ENCODE measurements at regions not wholly inside any gene's neighbourhood (a gene's known extent, or its start where the extent isn't known, plus 50 kb on each side); places are given as distances from the start of the nearest gene placed in this dataset.

DNA sequence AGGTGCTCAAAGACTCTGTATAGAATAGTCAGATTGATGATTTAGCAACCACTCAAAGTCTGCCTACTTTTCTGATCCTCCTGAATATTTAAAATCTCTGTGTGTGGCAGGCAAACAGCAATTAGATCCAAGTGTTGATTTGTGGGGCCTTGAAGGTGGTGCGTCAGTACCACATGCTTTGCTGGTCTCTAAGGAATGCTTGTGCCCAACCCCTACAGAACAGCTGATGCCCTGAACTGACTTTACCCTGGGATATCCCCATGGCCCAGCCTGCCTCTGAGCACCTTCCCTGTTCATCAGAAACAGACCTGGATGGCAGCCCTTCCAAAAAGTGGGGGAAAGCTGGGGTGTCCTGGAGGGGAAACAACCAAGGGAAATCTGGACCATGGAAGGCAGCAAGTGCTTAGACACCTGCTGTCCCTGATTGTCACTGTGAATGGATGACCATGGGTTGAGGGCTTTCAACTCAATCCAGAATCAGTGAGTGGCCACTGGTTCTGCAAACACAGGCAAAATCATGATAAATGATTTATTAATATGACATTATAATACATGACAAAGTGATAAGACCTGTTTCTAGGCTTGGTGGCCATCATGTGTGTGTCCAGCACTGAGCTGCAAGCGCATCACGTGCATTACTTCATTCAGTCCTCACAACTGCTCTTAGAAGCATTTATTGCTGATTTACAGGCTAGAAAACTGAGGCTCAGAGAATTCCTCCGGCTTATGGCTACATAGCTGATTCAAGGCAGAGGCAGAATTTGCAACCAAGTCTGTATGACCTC, 76.1 kb upstream of the TPM1 start:
- Mint-ChIP-seq H3K9me3 (ENCODE audit: unreplicated experiment) (no peaks in the 10 kb centered on the region), H3K27ac (ENCODE audit: unreplicated experiment) (no peak overlapping the region), H3K4me3 (ENCODE audit: unreplicated experiment) (no peak overlapping the region), H3K4me1 (ENCODE audit: low read depth, unreplicated experiment) (peaks cover 12% of the 10 kb centered on the region), H3K27me3 (ENCODE audit: low read depth, unreplicated experiment) (peaks cover 10% of the 10 kb centered on the region), H3K36me3 (ENCODE audit: low read depth, unreplicated experiment) (no peaks in the 10 kb centered on the region)
- Histone ChIP-seq H4K20me1 (ENCODE audit: insufficient read depth, low read length) (no peaks in the 10 kb centered on the region), H2AFZ (ENCODE audit: low read depth, low read length) (no peak overlapping the region), H3K4me1 (ENCODE audit: insufficient read depth, low read length) (no peaks in the 10 kb centered on the region), H3K9ac (ENCODE audit: low read length) (no peak overlapping the region), H3K4me2 (ENCODE audit: low read length) (no peak overlapping the region), H3K27me3 (ENCODE audit: insufficient read depth, low read length) (no peaks in the 10 kb centered on the region), H3K4me3 (ENCODE audit: insufficient read depth, low read depth, low read length) (no peak overlapping the region), H3K79me2 (ENCODE audit: insufficient read depth, low read length) (no peaks in the 10 kb centered on the region), H3K27ac (ENCODE audit: low read depth, low read length) (no peak overlapping the region), H3K9me3 (ENCODE audit: insufficient read depth, low read depth, low read length) (no peaks in the 10 kb centered on the region), H3K36me3 (ENCODE audit: insufficient read depth, low read length) (no peaks in the 10 kb centered on the region)
- TF ChIP-seq, protein P1, sequence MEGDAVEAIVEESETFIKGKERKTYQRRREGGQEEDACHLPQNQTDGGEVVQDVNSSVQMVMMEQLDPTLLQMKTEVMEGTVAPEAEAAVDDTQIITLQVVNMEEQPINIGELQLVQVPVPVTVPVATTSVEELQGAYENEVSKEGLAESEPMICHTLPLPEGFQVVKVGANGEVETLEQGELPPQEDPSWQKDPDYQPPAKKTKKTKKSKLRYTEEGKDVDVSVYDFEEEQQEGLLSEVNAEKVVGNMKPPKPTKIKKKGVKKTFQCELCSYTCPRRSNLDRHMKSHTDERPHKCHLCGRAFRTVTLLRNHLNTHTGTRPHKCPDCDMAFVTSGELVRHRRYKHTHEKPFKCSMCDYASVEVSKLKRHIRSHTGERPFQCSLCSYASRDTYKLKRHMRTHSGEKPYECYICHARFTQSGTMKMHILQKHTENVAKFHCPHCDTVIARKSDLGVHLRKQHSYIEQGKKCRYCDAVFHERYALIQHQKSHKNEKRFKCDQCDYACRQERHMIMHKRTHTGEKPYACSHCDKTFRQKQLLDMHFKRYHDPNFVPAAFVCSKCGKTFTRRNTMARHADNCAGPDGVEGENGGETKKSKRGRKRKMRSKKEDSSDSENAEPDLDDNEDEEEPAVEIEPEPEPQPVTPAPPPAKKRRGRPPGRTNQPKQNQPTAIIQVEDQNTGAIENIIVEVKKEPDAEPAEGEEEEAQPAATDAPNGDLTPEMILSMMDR (IDR thresholded peaks at IDR 0.05; ENCODE audit: insufficient read depth, low read depth, low read length), result no peak
- no peak for TF ChIP-seq EZH2 (IDR thresholded peaks at IDR 0.05; ENCODE audit: insufficient read depth, low read length)
- no peak for FAIRE-seq
- DNase-seq (ENCODE audit: low read depth), result no peak

DNA sequence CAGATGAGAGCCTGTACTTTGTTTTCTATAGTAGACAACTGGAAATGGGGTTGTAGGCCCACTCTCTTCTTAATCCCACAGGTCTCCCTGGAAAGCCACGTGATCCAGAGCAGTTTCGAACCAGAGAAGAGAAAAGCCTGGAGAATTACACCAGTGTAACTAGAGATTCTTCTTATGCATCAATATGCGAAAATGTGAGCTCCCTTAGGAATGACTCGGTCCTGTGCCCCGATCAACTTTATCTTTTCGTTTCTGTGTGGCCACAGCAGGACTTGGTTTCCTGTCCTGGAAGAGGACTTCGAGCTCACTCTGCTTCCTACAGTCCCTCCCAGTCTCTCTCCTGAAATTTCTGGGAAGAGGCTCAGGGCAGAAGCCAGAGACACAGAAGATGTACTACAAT, 73.8 kb upstream of the TPM1 start:
- FAIRE-seq (no peak), DNase-seq (ENCODE audit: low read depth) (no peak)
- Histone ChIP-seq H3K4me1 (ENCODE audit: insufficient read depth, low read length) (peaks cover 6% of the 10 kb centered on the region), H3K27ac (ENCODE audit: low read depth, low read length) (no peak overlapping the region), H2AFZ (ENCODE audit: low read depth, low read length) (no peak overlapping the region), H3K27me3 (ENCODE audit: insufficient read depth, low read length) (no peaks in the 10 kb centered on the region), H3K79me2 (ENCODE audit: insufficient read depth, low read length) (no peaks in the 10 kb centered on the region), H3K36me3 (ENCODE audit: insufficient read depth, low read length) (no peaks in the 10 kb centered on the region), H4K20me1 (ENCODE audit: insufficient read depth, low read length) (no peaks in the 10 kb centered on the region), H3K9me3 (ENCODE audit: insufficient read depth, low read depth, low read length) (no peaks in the 10 kb centered on the region), H3K9ac (ENCODE audit: low read length) (no peak overlapping the region), H3K4me3 (ENCODE audit: insufficient read depth, low read depth, low read length) (no peak overlapping the region), H3K4me2 (ENCODE audit: low read length) (no peak overlapping the region)
- no peaks in the 10 kb centered on the region for H3K9me3 Mint-ChIP-seq (ENCODE audit: unreplicated experiment)
- no peak overlapping the region for H3K4me3 Mint-ChIP-seq (ENCODE audit: unreplicated experiment)
- no peak overlapping the region for H3K27ac Mint-ChIP-seq (ENCODE audit: unreplicated experiment)
- no peaks in the 10 kb centered on the region for H3K36me3 Mint-ChIP-seq (ENCODE audit: low read depth, unreplicated experiment)
- H3K27me3 Mint-ChIP-seq (ENCODE audit: low read depth, unreplicated experiment), result peaks cover 6% of the 10 kb centered on the region
- TF ChIP-seq, protein P1 (IDR thresholded peaks at IDR 0.05; ENCODE audit: insufficient read depth, low read depth, low read length), result no peak
- no peak for TF ChIP-seq EZH2 (IDR thresholded peaks at IDR 0.05; ENCODE audit: insufficient read depth, low read length)
- H3K4me1 Mint-ChIP-seq (ENCODE audit: low read depth, unreplicated experiment), result peaks cover 15% of the 10 kb centered on the region

DNA sequence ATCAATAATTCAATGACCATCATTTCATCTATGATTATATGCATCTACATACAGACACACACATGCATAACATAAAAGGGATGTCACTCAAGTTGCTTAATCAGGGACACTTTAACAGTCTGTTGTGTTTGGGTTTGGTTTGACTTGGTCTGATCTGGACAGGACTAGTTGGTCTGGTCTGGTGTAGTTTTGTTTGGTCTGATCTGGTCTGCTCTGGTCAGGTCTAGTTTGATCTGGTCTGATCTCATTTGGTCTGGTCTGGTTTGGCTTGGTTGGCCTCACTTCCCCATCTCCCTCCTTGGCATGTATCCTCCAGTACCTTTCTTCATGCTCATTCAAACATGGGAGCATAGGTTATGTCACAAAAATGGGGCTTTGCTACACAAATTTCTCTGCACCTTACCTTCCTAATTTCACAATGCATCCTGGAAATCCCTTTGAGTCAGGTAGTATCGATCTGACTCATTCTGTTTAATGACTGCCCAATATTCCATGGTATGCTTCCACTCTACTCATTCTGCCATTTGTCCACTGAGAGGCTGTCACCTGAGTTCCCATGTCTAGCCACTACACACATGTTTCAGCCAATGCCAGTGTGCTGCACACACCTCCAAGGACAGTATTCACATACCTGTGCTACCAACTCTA, 73.0 kb upstream of the TPM1 start:
- H2AFZ ChIP-seq (ENCODE audit: low read depth, low read length), result no peak overlapping the region
- peaks cover 15% of the 10 kb centered on the region for H3K4me1 Mint-ChIP-seq (ENCODE audit: low read depth, unreplicated experiment)
- H3K9me3 Mint-ChIP-seq (ENCODE audit: unreplicated experiment), result no peaks in the 10 kb centered on the region
- FAIRE-seq (no peak), DNase-seq (ENCODE audit: low read depth) (no peak)
- H3K9me3 ChIP-seq (ENCODE audit: insufficient read depth, low read depth, low read length), result no peaks in the 10 kb centered on the region
- H3K27me3 ChIP-seq (ENCODE audit: insufficient read depth, low read length), result no peaks in the 10 kb centered on the region
- TF ChIP-seq, protein P1 (IDR thresholded peaks at IDR 0.05; ENCODE audit: insufficient read depth, low read depth, low read length), result no peak
- TF ChIP-seq EZH2 (IDR thresholded peaks at IDR 0.05; ENCODE audit: insufficient read depth, low read length), result no peak
- no peak overlapping the region for H3K4me3 ChIP-seq (ENCODE audit: insufficient read depth, low read depth, low read length)
- no peaks in the 10 kb centered on the region for H3K79me2 ChIP-seq (ENCODE audit: insufficient read depth, low read length)
- H3K4me3 Mint-ChIP-seq (ENCODE audit: unreplicated experiment), result no peak overlapping the region
- H3K27ac Mint-ChIP-seq (ENCODE audit: unreplicated experiment), result peak overlapping the region; percentile 31
- no peak overlapping the region for H3K4me2 ChIP-seq (ENCODE audit: low read length)
- no peak overlapping the region for H3K9ac ChIP-seq (ENCODE audit: low read length)
- no peaks in the 10 kb centered on the region for H3K36me3 Mint-ChIP-seq (ENCODE audit: low read depth, unreplicated experiment)
- peaks cover 6% of the 10 kb centered on the region for H3K4me1 ChIP-seq (ENCODE audit: insufficient read depth, low read length)
- no peaks in the 10 kb centered on the region for H3K36me3 ChIP-seq (ENCODE audit: insufficient read depth, low read length)
- H4K20me1 ChIP-seq (ENCODE audit: insufficient read depth, low read length), result no peaks in the 10 kb centered on the region
- peaks cover 5% of the 10 kb centered on the region for H3K27me3 Mint-ChIP-seq (ENCODE audit: low read depth, unreplicated experiment)
- no peak overlapping the region for H3K27ac ChIP-seq (ENCODE audit: low read depth, low read length)
